ENCODE measurements at regions not wholly inside any gene's neighbourhood (a gene's known extent, or its start where the extent isn't known, plus 50 kb on each side); places are given as distances from the start of the nearest gene placed in this dataset.

DNA sequence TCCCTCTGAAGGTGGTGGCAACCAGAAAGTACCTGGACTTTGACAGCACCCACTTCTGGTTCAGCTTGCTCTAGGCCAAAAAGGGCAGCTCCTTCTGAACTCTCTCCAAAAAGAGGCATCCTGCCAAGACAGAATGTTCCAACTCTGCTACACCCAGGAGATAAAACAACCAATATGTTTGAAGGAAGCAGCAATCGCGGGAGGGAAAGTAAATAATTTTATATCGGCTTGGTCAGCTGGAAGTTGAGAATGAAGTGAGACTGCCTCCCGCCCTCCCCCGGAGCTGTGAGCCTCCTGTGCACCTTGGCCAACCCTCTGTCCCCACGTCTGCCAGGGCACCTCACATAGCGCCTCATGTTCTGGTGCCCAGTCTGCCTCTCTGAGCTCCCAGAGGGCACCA, 130.3 kb upstream of the ATP1A1 start:
- in situ Hi-C loops (cut with HindIII; ENCODE audit: low pct_unique_long_range_greater_than_20kb, low sequenced_read_pairs) = no loop called here
- no peak for DNase-seq (ENCODE audit: low read depth in 1 of 2, low spot score in 1 of 2)
- TF ChIP-seq JUND (IDR thresholded peaks at IDR 0.05; ENCODE audit: low read depth) = no peak

DNA sequence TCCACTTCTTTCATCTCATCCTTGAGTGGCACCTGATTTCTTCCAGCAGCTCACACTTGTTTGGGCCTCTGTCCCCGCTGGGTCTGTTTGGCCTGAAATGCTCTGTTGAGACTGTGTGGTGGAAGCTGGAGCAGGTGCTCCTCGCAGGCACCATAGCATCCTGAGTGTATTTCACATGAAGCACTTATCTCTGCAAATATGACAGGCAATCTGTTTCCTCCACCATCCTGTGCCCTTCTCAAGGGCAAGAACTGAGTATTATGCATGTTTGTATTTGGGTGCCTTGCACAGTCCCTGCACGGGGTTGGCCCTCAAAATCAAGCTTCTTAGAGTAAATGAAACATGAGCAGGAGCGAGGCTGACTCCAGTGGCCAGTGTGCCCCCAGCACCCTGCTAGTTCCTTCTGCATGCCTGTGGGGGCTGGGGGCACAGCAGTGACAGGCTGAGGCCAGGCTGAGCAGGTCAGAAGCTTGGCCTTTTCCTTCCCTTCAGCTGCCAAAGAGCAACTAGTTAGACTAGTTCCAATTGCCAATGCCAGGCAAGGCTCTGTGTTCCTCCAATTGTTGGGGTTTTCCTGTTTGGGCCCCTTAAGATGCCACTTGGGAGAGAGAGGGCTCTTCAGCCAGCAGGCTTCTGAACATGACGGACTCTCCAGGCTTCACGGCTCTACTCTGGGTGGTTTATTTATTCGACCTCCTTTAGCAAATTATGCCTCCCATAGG, 129.6 kb upstream of the ATP1A1 start:
- in situ Hi-C loops (cut with HindIII; ENCODE audit: low pct_unique_long_range_greater_than_20kb, low sequenced_read_pairs) = no loop called here
- TF ChIP-seq JUND (IDR thresholded peaks at IDR 0.05; ENCODE audit: low read depth) = no peak
- DNase-seq (ENCODE audit: low read depth in 1 of 2, low spot score in 1 of 2) = peak; percentile 7 to 42

DNA sequence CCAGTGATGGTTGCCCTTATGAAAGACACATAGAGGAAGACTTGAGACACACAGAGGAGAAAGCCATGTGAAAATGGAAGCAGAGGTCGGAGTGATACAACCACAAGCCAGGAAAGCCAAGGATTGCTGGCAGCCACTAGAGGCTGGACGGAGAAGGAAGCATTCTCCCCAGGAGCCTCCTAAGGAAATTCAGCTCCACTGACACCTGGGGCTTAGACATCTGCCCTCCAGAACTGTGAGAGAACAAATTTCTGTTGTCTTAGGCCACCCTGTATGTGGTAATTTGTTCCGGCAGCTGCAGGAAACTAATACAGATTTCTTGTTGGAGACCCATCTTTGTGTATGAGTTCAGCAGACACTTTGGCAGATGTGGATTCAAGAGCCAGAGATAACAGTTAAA, 126.9 kb upstream of the ATP1A1 start:
- TF ChIP-seq JUND (IDR thresholded peaks at IDR 0.05; ENCODE audit: low read depth) = no peak

DNA sequence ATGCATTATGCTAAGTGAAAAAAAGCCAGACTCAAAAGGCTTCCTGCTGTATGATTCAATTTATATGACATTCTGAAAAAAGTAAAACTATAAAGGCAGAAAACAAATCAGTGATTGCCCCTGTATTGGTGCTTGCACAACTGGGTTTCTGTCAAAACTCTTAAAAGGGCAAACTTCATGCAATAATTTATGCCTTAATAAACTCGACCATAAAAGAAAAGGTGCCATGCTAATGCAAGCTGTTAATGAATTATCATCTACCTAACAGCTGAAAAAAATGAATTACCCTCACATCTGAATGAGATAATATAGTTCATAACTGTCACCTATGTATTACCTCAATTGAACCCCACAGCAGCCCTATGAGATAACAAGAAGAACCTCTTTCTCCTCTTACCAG, 120.8 kb upstream of the ATP1A1 start:
- no peak for TF ChIP-seq JUND (IDR thresholded peaks at IDR 0.05; ENCODE audit: low read depth)
- no peak for DNase-seq (ENCODE audit: low read depth in 1 of 2, low spot score in 1 of 2)
- in situ Hi-C loops (cut with HindIII; ENCODE audit: low pct_unique_long_range_greater_than_20kb, low sequenced_read_pairs) = no loop called here

More for the DNA sequence above, 126.9 kb upstream of the ATP1A1 start:
- in situ Hi-C loops (cut with HindIII; ENCODE audit: low pct_unique_long_range_greater_than_20kb, low sequenced_read_pairs) = no loop called here
- no peak for DNase-seq (ENCODE audit: low read depth in 1 of 2, low spot score in 1 of 2)

DNA sequence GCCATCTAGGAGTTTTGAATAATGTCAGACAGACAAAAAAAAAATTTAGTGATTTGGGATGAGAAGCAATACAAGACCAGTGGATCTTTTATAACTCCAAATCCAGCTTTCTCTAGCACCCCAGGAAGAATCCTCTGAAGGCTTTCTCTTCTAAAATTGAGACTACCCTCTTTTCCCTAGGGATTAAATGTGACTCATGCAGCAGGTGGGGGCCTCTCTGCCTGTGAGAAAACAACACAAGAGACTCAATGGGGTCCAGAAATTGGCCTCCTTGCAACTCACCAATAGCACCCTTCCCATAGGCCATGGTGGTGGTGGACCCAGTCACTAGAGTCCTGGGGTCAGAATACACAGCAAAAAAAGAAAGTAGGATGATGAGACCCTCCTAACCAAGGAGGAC, 120.3 kb upstream of the ATP1A1 start:
- no peak for TF ChIP-seq JUND (IDR thresholded peaks at IDR 0.05; ENCODE audit: low read depth)
- in situ Hi-C loops (cut with HindIII; ENCODE audit: low pct_unique_long_range_greater_than_20kb, low sequenced_read_pairs) = no loop called here

DNA sequence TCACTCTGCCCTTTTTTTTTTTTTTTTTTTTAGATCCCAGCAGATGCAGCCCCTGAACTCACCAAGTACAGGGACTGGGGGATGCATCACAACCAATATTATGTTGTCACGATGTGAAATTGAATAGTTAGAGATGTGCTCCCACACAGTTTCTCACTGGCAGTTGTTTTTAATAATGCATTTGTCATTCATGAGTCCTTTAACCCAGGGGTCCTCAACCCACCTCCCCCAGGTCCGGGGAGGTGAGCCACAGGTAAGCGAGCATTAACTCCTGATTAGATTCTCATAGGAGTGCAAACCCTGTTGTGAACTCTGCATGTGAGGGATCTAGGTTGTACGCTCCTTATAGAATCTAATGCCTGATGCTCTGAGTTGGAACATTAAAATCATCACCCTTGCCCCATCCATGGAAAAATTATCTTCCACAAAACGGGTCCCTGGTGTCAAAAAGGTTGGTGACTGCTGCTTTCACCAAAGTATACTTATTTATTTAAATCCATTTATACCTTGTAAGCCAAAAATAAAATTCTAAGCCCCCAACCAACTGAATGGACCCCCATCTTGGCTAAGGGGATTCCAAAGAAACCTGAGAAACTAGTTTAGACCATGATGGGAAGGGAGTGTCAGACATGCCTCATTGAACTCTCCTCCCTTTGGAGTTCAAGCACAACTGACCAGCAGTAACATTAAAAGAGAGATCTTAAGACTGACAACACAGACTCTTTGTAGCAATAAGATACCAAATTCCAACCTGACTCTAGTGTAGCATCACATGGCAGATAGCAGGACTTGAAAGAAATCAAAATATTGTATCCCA, 119.3 kb upstream of the ATP1A1 start:
- no peak for DNase-seq (ENCODE audit: low read depth in 1 of 2, low spot score in 1 of 2)
- in situ Hi-C loops (cut with HindIII; ENCODE audit: low pct_unique_long_range_greater_than_20kb, low sequenced_read_pairs) = no loop called here
- TF ChIP-seq JUND (IDR thresholded peaks at IDR 0.05; ENCODE audit: low read depth) = no peak

More for the DNA sequence above, 120.3 kb upstream of the ATP1A1 start:
- DNase-seq (ENCODE audit: low read depth in 1 of 2, low spot score in 1 of 2) = no peak

DNA sequence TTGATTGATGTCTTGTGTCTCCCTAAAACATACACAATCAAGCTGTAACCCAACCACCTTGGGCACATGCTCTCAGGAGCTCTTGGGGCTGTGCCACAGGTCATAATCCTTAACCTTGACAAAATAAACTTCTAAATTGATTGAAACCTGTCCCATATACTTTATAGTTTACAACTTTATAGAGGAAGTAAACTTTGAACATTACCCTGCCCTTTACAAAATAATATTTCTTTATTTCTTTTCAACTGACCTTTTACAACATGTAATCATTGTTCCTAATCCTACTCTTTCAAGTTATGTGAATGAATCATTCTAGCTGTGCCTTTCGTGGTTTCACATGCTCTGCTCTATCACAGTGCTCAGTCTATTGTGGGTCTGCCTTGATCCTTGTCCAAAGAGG, 118.3 kb upstream of the ATP1A1 start:
- no peak for DNase-seq (ENCODE audit: low read depth in 1 of 2, low spot score in 1 of 2)
- in situ Hi-C loops (cut with HindIII; ENCODE audit: low pct_unique_long_range_greater_than_20kb, low sequenced_read_pairs) = no loop called here
- TF ChIP-seq JUND (IDR thresholded peaks at IDR 0.05; ENCODE audit: low read depth) = no peak

DNA sequence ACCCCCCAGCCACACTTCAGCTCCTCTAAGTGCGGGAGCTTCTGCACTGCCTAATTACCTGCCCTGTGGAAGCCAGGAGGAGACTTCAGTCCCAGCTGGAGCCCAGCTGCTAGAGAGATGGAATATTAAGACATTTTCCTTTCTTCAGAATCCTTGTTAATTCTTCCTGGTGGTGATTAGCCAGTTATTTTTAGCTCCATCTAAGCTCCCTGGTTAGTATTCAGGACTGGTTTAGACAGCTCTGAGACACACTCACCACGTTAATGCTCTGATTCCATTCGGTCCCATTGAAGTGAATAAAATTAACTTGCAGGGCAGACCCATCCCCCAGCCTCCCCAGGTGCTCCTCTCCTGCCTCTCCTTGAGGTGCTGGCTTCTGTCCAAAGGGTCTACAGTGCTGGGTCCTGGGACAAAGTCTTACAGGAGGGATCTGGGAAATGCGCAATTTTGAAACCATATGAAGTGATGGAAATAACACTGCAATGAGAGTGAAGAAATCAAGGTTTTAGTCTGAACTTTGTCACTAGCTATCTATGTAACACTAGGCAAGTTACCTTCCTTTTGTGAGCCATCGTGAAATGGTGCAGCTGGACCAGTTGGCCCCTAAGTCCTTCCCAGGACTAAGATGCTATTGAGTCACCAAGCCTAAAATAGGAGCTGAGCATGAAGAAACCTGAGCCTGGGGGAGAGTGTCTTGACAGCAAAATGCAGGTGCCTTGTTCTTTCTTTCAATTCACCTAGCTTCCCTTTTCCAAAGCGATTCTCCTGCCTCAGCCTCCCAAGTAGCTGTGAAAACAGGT, 117.4 kb upstream of the ATP1A1 start:
- in situ Hi-C loops (cut with HindIII; ENCODE audit: low pct_unique_long_range_greater_than_20kb, low sequenced_read_pairs) = no loop called here
- TF ChIP-seq JUND (IDR thresholded peaks at IDR 0.05; ENCODE audit: low read depth) = no peak
- DNase-seq (ENCODE audit: low read depth in 1 of 2, low spot score in 1 of 2) = no peak

DNA sequence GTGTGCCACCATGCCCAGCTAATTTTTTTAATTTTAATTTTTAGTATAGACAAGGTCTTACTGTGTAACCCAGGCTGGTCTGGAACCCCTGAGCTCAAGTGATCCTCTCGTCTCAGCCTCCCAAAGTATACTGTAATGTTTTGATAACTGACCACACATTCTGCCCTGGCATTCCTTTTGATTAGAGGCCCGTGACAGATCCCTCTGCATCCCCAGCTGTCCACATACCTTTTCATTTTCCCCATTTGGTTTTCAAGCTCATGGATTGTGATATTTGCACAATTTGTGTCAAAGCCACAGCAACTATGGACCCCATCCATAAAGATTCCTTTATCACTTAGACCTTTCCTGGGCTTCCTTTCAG, 116.8 kb upstream of the ATP1A1 start:
- TF ChIP-seq JUND (IDR thresholded peaks at IDR 0.05; ENCODE audit: low read depth) = no peak
- in situ Hi-C loops (cut with HindIII; ENCODE audit: low pct_unique_long_range_greater_than_20kb, low sequenced_read_pairs) = no loop called here
- DNase-seq (ENCODE audit: low read depth in 1 of 2, low spot score in 1 of 2) = no peak

DNA sequence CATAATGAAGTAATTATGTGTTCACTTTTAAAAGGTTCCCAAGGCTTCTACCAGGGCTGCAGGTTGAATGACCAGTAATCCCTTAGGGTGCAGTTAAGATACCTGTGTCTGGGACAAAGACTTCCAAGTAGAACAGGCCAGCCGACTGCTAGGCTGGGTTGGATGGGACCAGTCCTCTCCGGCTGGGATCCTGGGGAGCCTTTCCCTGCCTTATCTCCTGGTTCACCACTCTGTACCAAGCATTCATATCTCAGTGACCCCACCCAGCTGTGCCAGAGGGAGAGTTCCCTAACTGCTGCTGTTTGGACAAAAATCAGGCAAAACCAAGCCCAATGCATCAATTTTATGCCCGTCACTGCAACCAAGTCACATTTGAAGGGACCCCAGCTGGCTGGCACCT, 116.2 kb upstream of the ATP1A1 start:
- no peak for TF ChIP-seq JUND (IDR thresholded peaks at IDR 0.05; ENCODE audit: low read depth)
- in situ Hi-C loops (cut with HindIII; ENCODE audit: low pct_unique_long_range_greater_than_20kb, low sequenced_read_pairs) = no loop called here
- no peak for DNase-seq (ENCODE audit: low read depth in 1 of 2, low spot score in 1 of 2)

DNA sequence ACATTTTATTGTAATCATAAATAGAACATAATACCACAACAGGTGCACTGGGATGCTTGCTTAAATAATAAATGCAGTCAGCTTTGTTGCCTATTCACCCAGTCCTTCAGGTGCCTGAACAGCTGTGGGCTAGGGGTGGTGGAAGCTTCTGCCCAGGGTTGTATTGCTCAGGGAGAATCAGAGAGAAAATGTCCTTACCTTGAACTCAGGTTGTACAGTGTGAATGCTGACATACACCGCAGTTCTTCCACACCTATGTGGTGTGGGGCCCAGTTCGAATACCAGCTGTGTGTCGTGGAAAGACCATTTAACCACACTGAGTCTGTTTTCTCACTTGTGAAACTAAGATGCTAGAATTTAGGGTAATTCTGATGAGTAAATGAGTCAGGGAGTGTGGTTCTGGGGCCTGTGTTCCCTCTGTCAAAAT, 115.7 kb upstream of the ATP1A1 start:
- in situ Hi-C loops (cut with HindIII; ENCODE audit: low pct_unique_long_range_greater_than_20kb, low sequenced_read_pairs) = no loop called here
- no peak for TF ChIP-seq JUND (IDR thresholded peaks at IDR 0.05; ENCODE audit: low read depth)
- no peak for DNase-seq (ENCODE audit: low read depth in 1 of 2, low spot score in 1 of 2)

DNA sequence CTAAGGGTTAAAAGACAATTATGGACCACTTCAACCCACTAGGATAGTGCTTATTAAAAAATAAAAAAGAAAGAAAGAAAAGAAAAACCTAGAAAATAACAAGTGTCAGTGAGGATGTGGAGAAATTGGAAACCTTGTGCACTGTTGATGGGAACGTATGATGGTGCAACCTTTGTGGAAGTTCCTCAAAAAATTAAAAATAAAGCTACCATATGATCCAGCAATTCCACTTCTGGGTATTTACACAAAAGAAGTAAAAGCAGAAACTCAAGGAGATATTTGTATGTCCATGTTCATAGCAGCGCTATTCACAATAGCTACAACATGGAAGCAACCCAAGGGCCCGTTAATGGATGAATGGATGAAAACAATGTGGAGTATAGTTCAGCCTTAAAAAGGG, 115.2 kb upstream of the ATP1A1 start:
- DNase-seq (ENCODE audit: low read depth in 1 of 2, low spot score in 1 of 2) = no peak
- TF ChIP-seq JUND (IDR thresholded peaks at IDR 0.05; ENCODE audit: low read depth) = no peak
- in situ Hi-C loops (cut with HindIII; ENCODE audit: low pct_unique_long_range_greater_than_20kb, low sequenced_read_pairs) = no loop called here

Measured in T47D (cell line).